ENCODE measurements at regions not wholly inside any gene's neighbourhood (a gene's known extent, or its start where the extent isn't known, plus 50 kb on each side); places are given as distances from the start of the nearest gene placed in this dataset.

GRCh38 chr1:82722608-82723007 is 921.9 kb downstream of the ADGRL2 start:
- H3K9me3 Mint-ChIP-seq (ENCODE audit: unreplicated experiment) = peaks cover 15% of the 10 kb centered on the region
- H3K27me3 Mint-ChIP-seq (ENCODE audit: unreplicated experiment) = no peaks in the 10 kb centered on the region
- no peak overlapping the region for H3K4me3 Mint-ChIP-seq (ENCODE audit: unreplicated experiment)
- H3K4me1 Mint-ChIP-seq (ENCODE audit: unreplicated experiment) = no peaks in the 10 kb centered on the region
- DNase-seq (ENCODE audit: extremely low spot score, unreplicated experiment) = no peak
- no peak overlapping the region for H3K27ac Mint-ChIP-seq (ENCODE audit: unreplicated experiment)
- no peak for TF ChIP-seq CTCF (IDR thresholded peaks at IDR 0.05)
- H3K36me3 Mint-ChIP-seq (ENCODE audit: unreplicated experiment) = peaks cover 2% of the 10 kb centered on the region

GRCh38 chr1:82721702-82722101 is 921.0 kb downstream of the ADGRL2 start:
- DNase-seq (ENCODE audit: extremely low spot score, unreplicated experiment) = no peak
- H3K27me3 Mint-ChIP-seq (ENCODE audit: unreplicated experiment) = no peaks in the 10 kb centered on the region
- H3K9me3 Mint-ChIP-seq (ENCODE audit: unreplicated experiment) = peaks cover 15% of the 10 kb centered on the region
- H3K36me3 Mint-ChIP-seq (ENCODE audit: unreplicated experiment) = peaks cover 2% of the 10 kb centered on the region
- H3K4me3 Mint-ChIP-seq (ENCODE audit: unreplicated experiment) = no peak overlapping the region
- no peak overlapping the region for H3K27ac Mint-ChIP-seq (ENCODE audit: unreplicated experiment)
- H3K4me1 Mint-ChIP-seq (ENCODE audit: unreplicated experiment) = no peaks in the 10 kb centered on the region
- no peak for TF ChIP-seq CTCF (IDR thresholded peaks at IDR 0.05)

- H3K27me3 Mint-ChIP-seq (ENCODE audit: unreplicated experiment) = no peaks in the 10 kb centered on the region
- no peak overlapping the region for H3K27ac Mint-ChIP-seq (ENCODE audit: unreplicated experiment)
- no peak overlapping the region for H3K4me3 Mint-ChIP-seq (ENCODE audit: unreplicated experiment)
- H3K9me3 Mint-ChIP-seq (ENCODE audit: unreplicated experiment) = peaks cover 20% of the 10 kb centered on the region
- no peak for TF ChIP-seq CTCF (IDR thresholded peaks at IDR 0.05)
- DNase-seq (ENCODE audit: extremely low spot score, unreplicated experiment) = no peak
- H3K36me3 Mint-ChIP-seq (ENCODE audit: unreplicated experiment) = peaks cover 2% of the 10 kb centered on the region
- H3K4me1 Mint-ChIP-seq (ENCODE audit: unreplicated experiment) = no peaks in the 10 kb centered on the region
Observed at GRCh38 chr1:82718719-82719419, 918.1 kb downstream of the ADGRL2 start.

- Mint-ChIP-seq H3K27ac (ENCODE audit: unreplicated experiment) (no peak overlapping the region), H3K36me3 (ENCODE audit: unreplicated experiment) (no peaks in the 10 kb centered on the region), H3K4me3 (ENCODE audit: unreplicated experiment) (no peak overlapping the region), H3K27me3 (ENCODE audit: unreplicated experiment) (no peaks in the 10 kb centered on the region), H3K4me1 (ENCODE audit: unreplicated experiment) (peaks cover 47% of the 10 kb centered on the region), H3K9me3 (ENCODE audit: unreplicated experiment) (peaks cover 10% of the 10 kb centered on the region)
- no peak for DNase-seq (ENCODE audit: extremely low spot score, unreplicated experiment)
- no peak for TF ChIP-seq CTCF (IDR thresholded peaks at IDR 0.05)
Observed at GRCh38 chr1:82710091-82710490, 909.4 kb downstream of the ADGRL2 start.

- Mint-ChIP-seq H3K9me3 (ENCODE audit: unreplicated experiment) (peaks cover 5% of the 10 kb centered on the region), H3K27ac (ENCODE audit: unreplicated experiment) (no peak overlapping the region), H3K4me1 (ENCODE audit: unreplicated experiment) (peaks cover 52% of the 10 kb centered on the region), H3K27me3 (ENCODE audit: unreplicated experiment) (no peaks in the 10 kb centered on the region), H3K36me3 (ENCODE audit: unreplicated experiment) (no peaks in the 10 kb centered on the region), H3K4me3 (ENCODE audit: unreplicated experiment) (no peak overlapping the region)
- DNase-seq (ENCODE audit: extremely low spot score, unreplicated experiment) = no peak
- TF ChIP-seq CTCF (IDR thresholded peaks at IDR 0.05) = no peak
Observed at GRCh38 chr1:82707681-82708080, 906.9 kb downstream of the ADGRL2 start.

Data from osteocyte (in vitro differentiated cells).